Globus pallidus (tissue), 1 donor: ENCODE measurements at regions not wholly inside any gene's neighbourhood (a gene's known extent, or its start where the extent isn't known, plus 50 kb on each side); places are given as distances from the start of the nearest gene placed in this dataset.

ENCODE experiments used
- DNase-seq: peaks from one replicate; pipeline ENCODE4 v3.0.0-alpha.2; 2015; ENCODE audit warnings: low spot score

DNA sequence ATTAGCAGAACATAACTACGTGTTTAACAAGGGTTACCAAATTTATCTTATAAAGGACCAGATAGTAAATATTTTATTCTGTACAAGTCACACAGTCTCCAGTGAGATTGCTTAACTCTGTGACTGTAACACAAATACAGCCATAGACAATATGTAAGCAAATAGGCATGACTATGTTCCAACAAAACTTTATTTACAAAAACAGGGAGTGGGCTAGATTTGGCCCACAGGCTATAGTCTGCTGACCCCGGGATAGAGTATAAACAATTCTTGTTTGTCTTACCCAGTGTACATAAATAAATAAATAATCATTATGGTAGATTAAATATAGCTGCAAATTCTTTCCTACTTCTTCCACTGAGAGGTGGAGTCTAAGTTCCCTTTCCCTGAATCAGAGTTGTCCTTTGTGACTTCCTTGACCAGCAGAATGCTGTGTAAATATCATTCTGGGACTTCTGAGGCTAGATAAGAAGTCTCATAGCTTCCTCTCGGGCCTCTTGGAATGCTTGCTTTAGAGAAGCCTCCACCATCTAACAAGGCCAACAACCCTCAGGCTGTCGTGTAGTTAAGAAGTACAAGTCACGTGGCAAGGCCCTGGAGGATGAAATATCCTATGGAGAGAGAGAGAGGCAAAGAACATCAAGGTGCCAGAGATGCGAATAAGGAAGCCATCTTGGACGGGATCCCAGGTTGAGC is 59.1 kb upstream of the TMEM244 start:
- no peak for DNase-seq

DNA sequence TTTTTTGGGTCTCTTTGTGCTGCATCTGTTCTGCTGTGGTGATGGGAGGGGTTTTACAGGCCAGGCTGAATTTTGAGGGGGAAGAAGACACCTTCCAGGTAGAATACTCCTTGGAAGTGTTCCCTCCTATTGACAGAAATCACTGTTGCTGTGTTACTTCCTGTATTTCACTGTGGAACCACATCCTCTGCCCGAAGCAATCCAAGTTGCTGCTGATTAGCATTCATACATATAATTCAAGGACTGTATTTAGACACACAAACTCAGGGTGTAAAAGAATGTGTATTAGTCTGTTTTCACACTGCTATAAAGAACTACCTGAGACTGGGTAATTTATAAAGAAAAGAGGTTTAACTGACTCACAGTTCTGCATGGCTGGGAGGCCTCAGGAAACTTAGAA is 50.6 kb upstream of the TMEM244 start:
- DNase-seq = no peak
